ENCODE measurements at regions not wholly inside any gene's neighbourhood (a gene's known extent, or its start where the extent isn't known, plus 50 kb on each side); places are given as distances from the start of the nearest gene placed in this dataset.
A peak's percentile ranks its signal among the peaks of the same experiment; 100 is the strongest.
"Not testable (repeated sequence)": the region's sequence is repeated elsewhere in the genome, so short reads cannot be mapped to it uniquely, and the experiment has no call there.

DNA sequence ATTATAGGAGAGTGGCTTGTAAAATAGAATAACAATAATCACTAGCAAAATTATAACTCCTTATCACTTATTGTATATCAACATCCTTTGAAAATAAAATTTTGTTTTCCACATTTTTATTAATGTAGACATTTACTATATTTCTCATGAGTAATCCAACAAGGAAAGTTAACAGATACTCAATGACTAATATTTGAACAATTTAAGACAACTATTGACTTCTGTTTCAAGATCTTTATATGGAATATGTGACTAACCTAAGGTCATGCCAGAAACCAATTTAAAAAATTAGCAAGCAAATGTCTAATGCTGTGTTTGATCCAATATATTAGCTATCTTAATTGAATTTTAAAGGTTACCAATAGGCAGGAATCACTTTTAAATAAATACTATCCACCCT lies 638.5 kb upstream of the FLRT2 start:
- no peak for DNase-seq

DNA sequence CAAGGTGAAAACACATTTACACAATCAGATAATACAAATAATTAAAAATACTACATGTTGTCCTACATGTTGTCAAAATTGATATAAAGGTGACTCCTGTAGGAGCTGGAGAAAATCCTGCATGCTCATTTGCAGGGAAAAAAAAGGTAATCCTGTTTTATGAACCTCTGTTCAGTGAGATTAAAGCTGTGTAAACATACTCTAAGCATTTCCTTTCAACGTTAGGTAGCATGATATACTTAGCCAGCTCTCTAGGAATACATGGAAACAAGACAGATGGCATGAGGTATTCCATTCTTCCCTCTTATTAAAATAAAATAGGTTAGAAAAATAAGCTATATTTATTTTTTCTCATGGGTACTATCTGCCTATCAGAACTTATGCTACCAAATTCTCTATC lies 635.7 kb upstream of the FLRT2 start:
- DNase-seq = no peak

- no peak for DNase-seq
Measured at GRCh38 chr14:84922370-84922769, 607.6 kb upstream of the FLRT2 start.

DNA sequence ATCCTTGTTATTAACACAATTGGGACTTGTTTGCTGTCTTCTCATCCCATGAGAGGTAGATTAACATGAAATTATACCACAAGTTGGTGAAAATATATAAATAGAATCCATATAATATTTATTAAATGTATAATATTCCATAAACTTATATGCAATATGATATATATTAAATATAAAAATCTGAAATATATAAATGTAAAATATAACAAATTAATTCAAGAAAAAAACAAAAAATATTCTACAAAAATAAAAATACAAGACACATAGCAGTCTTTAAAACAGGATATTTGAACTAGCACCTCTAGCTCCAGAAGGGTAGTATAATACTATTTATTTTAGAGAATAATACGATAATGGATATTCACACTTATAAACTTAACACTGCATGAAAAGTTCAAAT lies 603.3 kb upstream of the FLRT2 start:
- DNase-seq = no peak

- peak; percentile 24 to 40 for DNase-seq
Measured at GRCh38 chr14:84927096-84927827, 602.7 kb upstream of the FLRT2 start.

GRCh38 chr14:84929086-84929485 lies 600.9 kb upstream of the FLRT2 start:
- no peak for DNase-seq

DNA sequence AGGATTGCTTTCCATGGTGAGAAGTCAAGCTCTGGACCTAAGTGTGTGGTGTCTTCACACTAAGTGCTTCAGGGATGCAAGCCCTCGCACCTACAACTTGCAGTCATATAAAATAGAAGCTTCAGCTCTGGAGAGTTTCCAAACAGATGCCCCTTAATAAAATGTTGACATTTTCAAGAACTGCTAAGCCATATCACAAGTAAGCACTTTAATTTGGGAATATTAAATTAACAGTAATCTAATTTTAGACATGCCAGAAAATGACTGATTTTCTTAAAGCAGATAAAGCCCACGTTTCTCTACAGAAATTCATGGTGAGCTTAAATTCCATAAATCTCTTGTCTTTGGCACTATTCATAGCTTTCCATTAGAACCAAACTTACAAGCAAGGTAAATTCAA lies 600.1 kb upstream of the FLRT2 start:
- no peak for DNase-seq

- DNase-seq = no peak
Measured at GRCh38 chr14:84937016-84937415, 592.9 kb upstream of the FLRT2 start.

- no peak for DNase-seq
Measured at GRCh38 chr14:84937449-84937848, 592.5 kb upstream of the FLRT2 start.

DNA sequence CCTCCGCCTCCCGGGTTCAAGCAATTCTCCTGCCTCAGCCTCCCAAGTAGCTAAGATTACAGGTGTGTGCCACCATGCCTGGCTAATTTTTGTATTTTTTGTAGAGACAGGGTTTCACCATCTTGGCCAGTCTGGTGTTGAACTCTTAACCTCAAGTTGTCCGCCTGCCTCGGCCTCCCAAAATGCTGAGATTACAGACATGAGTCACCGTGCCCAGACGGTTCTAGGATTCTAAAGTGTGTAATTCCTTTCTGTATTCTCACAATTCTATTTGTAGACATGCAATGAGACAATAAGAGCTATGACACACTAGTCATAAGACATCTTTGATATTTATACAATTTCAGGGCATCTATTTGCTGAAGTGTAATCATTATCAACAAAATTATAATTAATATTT lies 585.0 kb upstream of the FLRT2 start:
- DNase-seq = not testable (repeated sequence)

- DNase-seq = no peak
Measured at GRCh38 chr14:84959851-84960520, 570.0 kb upstream of the FLRT2 start.

DNA sequence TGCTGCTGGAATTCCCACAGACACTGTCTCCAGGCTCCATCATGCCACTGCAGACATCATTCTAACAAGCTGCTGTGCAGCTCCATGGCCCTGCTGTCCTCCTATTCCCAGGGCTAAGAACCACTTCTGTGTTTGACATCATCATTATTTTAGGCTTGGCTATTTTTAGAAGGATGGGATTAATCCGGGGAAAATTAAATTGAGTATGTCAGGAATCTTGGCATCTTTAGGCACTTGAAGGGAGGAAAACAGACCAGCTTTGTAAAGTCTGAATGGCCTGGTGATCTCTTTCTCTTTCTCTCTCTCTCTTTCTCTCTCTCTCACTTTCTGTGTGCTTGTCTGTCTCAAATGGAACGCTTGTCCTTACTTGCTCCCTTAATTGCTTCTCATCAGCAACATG lies 568.3 kb upstream of the FLRT2 start:
- DNase-seq = no peak

GRCh38 chr14:84963518-84963917 lies 566.4 kb upstream of the FLRT2 start:
- DNase-seq = no peak

DNA sequence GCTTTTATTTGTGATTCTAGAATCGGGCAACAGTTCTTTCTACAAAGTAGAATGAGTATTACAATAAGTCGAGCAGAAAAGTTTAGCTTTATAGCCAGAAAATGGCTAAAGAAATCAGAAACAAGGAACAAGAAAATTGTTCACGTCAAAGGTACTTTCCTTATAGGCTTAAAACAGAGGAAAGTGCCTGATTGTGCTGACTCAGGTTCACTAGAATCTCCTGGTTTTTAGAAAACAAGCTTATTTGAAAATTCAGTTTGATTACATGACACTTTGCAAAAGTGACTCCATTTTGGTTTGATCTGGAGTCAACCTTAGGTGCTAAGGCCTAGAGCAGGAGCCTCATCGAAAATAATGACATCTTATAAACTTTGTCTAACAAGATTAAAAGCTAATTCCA lies 564.7 kb upstream of the FLRT2 start:
- no peak for DNase-seq

GRCh38 chr14:84969501-84969900 lies 560.4 kb upstream of the FLRT2 start:
- DNase-seq = no peak

DNA sequence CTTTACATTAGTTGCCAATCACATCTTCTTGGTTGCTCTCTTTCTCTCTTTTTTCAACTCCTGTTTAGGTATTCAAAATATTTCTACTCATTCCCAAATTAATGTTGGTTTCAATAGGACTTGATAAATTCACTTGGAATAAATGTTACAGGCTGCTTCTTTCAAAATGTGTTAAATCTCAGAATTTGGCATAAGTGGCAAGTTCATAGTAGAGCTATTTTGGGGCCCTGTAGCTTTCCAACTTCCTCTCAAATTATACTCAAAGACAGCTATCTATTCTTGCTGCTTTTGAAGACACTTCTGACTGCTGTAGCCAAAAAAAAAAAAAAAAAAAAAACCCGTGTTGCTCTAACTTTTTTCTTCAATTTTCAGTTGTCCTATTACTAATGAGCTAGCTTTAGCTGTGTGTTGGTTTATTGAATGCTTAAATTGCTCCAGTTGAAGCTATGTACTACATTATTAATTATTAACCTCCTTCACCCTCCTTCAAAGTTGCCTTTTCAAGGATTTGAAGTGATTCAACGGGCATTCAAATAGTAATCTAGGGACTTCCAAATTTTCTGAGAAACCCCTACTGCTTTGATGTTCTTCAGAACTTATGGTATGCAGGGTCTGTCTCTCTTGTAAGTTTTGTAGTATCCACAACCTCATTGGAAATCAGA lies 554.6 kb upstream of the FLRT2 start:
- no peak for DNase-seq

DNA sequence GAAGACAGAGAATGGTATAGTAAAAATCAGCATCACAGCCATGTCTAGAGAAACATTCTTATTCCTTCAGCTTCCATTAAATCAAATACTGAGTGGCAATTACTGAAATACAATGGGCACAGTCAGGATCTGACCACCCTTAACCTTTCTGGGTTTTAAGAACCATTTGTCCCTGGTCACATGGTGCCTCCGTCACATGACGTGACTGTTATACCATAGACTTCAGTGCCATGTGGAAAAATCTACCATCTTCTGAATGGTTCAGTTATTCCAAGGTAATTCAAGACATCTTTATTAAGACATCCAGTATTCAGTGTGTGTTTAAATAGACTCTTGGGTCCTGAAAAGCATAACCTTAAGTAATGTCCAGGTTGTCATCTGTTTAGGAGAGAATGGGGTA lies 553.1 kb upstream of the FLRT2 start:
- DNase-seq = no peak

DNA sequence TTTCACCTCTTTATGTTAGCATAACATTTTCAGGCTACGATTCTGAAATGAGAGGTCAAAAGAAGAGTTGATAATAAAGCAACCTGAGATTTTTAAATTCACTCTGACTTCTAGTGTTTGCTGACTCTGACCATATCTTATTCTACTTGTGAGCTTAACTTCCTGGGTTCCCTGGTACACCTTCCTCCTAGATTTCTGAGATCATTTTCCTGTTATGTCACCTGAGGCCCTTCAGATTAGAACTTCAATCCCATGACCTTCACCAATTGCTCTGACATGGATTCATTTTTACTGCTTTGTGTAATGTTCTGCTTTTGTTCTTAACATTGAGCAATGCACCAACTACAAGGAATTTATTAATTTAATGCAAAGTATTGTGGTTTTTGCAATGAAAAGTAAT lies 542.9 kb upstream of the FLRT2 start:
- DNase-seq = no peak

- no peak for DNase-seq
Measured at GRCh38 chr14:84988357-84988756, 541.6 kb upstream of the FLRT2 start.

GRCh38 chr14:84991021-84991420 lies 538.9 kb upstream of the FLRT2 start:
- no peak for DNase-seq

DNA sequence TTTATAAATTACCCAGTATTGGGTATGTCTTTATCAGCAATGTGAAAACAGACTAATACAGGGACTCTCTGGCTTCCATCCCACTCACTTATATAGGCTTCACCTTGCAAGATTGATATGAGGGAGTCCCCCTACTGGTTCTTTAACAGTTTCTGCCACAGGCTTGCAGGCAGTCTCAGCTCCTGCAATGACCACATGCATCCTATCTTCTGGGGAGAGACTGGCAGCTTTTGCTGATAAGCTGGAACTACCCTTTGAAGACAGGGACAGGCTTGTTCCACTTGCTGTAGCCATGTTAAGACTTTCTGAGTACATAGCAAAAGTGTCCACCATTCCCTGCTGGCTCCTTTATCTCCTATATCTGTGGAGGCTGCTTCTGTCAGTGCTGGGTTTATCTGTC lies 531.7 kb upstream of the FLRT2 start:
- no peak for DNase-seq

- DNase-seq = no peak
Measured at GRCh38 chr14:85002846-85003245, 527.1 kb upstream of the FLRT2 start.

DNA sequence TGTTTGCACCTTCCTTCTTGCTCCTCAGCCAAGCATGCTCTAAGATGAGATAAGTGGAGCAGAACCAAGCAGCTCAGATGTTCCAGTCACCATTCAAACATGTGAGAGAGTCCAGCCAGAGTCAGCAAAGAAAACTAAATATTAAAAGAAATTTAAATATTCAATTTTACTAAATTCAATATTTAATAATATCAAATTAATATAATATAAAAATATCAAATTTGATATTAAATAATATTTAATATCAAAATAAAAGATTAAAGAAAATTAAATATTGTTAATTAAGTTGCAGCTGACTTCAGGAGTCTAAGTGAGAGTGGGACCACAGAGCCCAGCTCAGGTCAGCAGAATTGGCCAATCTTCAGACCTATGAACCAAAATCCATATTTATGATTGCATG lies 526.1 kb upstream of the FLRT2 start:
- DNase-seq = no peak

DNA sequence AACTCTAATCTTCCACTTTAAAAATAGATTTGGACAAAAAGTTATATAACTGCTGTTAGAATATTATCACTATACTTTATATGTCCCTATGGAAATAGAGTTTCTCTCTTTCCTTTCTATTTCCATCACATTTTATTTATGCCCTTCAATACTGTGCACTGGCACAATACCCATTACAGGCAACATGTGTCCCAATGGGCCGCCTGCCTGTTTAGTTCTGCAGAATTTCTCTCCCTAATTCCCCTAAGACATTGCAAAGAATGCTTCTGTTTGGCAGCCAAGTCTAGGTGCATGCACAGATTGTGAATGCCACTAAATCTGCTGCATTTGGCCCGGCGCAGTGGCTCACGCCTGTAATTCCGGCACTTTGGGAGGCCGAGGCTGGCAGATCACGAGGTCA lies 520.4 kb upstream of the FLRT2 start:
- DNase-seq = no peak

Data from NCI-H1930 (cell line).